Eye (tissue), 1 donor: ENCODE measurements at regions not wholly inside any gene's neighbourhood (a gene's known extent, or its start where the extent isn't known, plus 50 kb on each side); places are given as distances from the start of the nearest gene placed in this dataset.
"Not testable (repeated sequence)": the region's sequence is repeated elsewhere in the genome, so short reads cannot be mapped to it uniquely, and the experiment has no call there.

Source experiments
- DNase-seq: peaks from one replicate; pipeline ENCODE4 v3.0.0-alpha.2; 2015

- peak; percentile 17 for DNase-seq
These were observed 330.3 kb downstream of the TSHZ3 start for GRCh38 chr19:31018936-31019335.

- no peak for DNase-seq
These were observed 333.5 kb downstream of the TSHZ3 start for GRCh38 chr19:31015778-31016177.

- DNase-seq = no peak
These were observed 334.6 kb downstream of the TSHZ3 start for GRCh38 chr19:31014668-31015067.

GRCh38 chr19:31013384-31014020 lies 335.7 kb downstream of the TSHZ3 start:
- DNase-seq = peak; percentile 47

GRCh38 chr19:31002518-31003244 lies 346.6 kb downstream of the TSHZ3 start:
- no peak for DNase-seq

- DNase-seq = no peak
These were observed 347.2 kb downstream of the TSHZ3 start for GRCh38 chr19:31001991-31002390.

GRCh38 chr19:31000913-31001312 lies 348.3 kb downstream of the TSHZ3 start:
- DNase-seq = no peak

- DNase-seq = no peak
These were observed 349.5 kb downstream of the TSHZ3 start for GRCh38 chr19:30999726-31000125.

GRCh38 chr19:30997222-30997621 lies 352.0 kb downstream of the TSHZ3 start:
- DNase-seq = no peak

GRCh38 chr19:30978639-30979038 lies 370.6 kb downstream of the TSHZ3 start:
- DNase-seq = no peak

GRCh38 chr19:30969591-30969990 lies 379.6 kb downstream of the TSHZ3 start:
- DNase-seq = no peak

GRCh38 chr19:30968841-30969399 lies 380.3 kb downstream of the TSHZ3 start:
- DNase-seq = no peak

- no peak for DNase-seq
These were observed 381.0 kb downstream of the TSHZ3 start for GRCh38 chr19:30968210-30968609.

GRCh38 chr19:30966486-30966885 lies 382.8 kb downstream of the TSHZ3 start:
- DNase-seq = no peak

- DNase-seq = no peak
These were observed 390.2 kb downstream of the TSHZ3 start for GRCh38 chr19:30959011-30959410.

- DNase-seq = no peak
These were observed 393.8 kb downstream of the TSHZ3 start for GRCh38 chr19:30955112-30956104.

- DNase-seq = not testable (repeated sequence)
These were observed 404.8 kb downstream of the TSHZ3 start for GRCh38 chr19:30944276-30944932.

GRCh38 chr19:30943101-30943843 lies 406.0 kb downstream of the TSHZ3 start:
- no peak for DNase-seq

GRCh38 chr19:30942636-30943035 lies 406.6 kb downstream of the TSHZ3 start:
- DNase-seq = no peak

GRCh38 chr19:30941591-30941990 lies 407.6 kb downstream of the TSHZ3 start:
- DNase-seq = no peak

- no peak for DNase-seq
These were observed 413.0 kb downstream of the TSHZ3 start for GRCh38 chr19:30936276-30936675.

- no peak for DNase-seq
These were observed 414.1 kb downstream of the TSHZ3 start for GRCh38 chr19:30935146-30935545.
